ENCODE measurements at regions not wholly inside any gene's neighbourhood (a gene's known extent, or its start where the extent isn't known, plus 50 kb on each side); places are given as distances from the start of the nearest gene placed in this dataset.
"Not testable (repeated sequence)": the region's sequence is repeated elsewhere in the genome, so short reads cannot be mapped to it uniquely, and the experiment has no call there.

GRCh38 chr9:74173284-74173683 is 323.9 kb upstream of the RORB start:
- DNase-seq (ENCODE audit: low read depth, low spot score) = no peak

DNA sequence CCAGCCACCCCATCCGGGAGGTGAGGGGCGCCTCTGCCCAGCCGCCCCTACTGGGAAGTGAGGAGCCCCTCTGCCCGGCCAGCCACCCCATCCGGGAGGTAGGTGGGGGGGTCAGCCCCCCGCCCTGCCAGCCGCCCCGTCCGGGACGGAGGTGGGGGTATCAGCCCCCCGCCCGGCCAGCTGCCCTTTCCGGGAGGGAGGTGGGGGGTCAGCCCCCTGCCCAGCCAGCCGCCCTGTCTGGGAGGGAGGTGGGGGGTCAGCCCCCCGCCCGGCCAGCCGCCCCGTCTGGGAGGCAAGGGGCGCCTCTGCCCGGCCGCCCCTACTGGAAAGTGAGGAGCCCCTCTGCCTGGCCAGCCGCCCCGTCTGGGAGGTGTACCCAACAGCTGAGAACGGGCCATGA is 299.4 kb upstream of the RORB start:
- not testable (repeated sequence) for DNase-seq (ENCODE audit: low read depth, low spot score)

DNA sequence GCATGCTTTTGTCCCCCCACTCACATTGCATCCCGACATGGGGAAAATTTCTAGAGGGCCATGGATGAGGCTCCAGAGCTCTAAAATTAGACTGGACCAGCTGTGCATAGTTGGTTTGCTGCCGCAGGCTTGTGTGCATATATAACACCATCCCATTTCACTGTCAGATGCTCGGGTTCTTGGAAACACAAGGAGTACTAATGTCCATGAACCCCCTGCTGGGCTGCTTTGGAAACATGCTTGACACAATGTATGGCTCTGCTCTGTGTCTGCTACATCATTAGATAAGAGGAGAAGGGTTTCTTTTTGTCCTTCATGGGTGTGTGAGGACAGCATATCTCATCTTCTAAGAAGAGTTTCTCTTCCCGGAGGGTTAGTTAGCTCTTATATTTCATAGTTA is 292.1 kb upstream of the RORB start:
- no peak for DNase-seq (ENCODE audit: low read depth, low spot score)

- no peak for DNase-seq (ENCODE audit: low read depth, low spot score)
Observed at GRCh38 chr9:74218385-74219063, 278.6 kb upstream of the RORB start.

GRCh38 chr9:74220327-74220726 is 276.8 kb upstream of the RORB start:
- no peak for DNase-seq (ENCODE audit: low read depth, low spot score)

- DNase-seq (ENCODE audit: low read depth, low spot score) = no peak
Observed at GRCh38 chr9:74236857-74237256, 260.3 kb upstream of the RORB start.

DNA sequence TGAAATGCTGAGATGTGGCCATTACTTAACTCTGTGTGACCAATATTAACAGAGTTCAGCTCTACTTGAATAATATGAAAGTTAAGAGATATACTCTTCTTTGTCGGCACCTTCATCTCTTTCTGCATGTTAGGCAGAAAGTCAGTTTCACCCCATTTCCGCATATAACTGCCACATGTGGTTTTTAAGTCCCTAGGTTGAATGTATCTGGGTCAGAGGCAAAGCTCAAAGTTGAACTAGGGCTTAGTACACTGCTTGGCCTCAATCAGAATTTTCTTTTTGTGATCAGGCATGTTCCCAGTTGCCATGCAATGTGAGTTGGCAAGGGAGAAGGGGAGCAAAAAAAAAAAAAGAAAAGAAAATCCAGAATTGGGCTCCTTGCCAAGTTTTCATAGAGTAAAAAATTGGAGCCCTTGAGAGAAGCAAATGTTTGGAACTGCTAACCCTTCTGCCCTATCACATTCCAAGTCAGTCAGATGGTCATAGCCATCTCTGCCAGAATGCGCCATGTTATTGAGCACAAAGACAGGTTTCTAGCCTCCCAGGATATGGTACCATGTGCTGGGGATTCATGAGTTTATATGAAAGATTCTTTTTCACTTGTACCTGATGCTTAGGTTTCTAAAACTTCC is 251.2 kb upstream of the RORB start:
- no peak for DNase-seq (ENCODE audit: low read depth, low spot score)

GRCh38 chr9:74255489-74255984 is 241.6 kb upstream of the RORB start:
- DNase-seq (ENCODE audit: low read depth, low spot score) = no peak

DNA sequence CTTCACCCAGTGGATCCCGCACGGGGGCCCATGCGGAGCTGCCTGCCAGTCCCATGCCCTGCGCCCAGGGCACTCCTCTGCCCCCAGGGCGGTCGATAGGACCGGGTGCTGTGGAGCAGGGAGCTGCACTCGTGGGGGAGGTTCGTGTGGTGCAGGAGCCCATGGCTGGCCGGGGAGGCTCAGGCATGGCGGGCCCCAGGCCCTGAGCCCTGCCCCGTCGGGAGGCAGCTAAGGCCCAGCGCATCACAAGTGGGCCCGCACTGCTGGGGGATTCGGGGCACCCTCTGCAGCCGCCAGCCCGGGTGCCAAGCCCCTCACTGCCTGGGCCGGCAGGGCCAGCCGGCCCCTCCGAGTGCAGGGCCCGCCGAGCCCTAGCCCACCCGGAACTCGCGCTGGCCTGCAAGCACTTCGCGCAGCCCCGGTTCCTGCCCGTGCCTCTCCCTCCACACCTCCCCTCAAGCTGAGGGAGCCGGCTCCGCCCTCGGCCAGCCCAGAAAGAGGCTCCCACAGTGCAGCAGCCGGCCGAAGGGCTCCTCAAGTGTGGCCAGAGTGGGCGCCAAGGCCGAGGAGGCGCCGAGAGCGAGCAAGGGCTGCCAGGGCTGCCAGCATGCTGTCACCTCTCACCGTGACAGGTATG is 221.1 kb upstream of the RORB start:
- DNase-seq (ENCODE audit: low read depth, low spot score) = no peak

DNA sequence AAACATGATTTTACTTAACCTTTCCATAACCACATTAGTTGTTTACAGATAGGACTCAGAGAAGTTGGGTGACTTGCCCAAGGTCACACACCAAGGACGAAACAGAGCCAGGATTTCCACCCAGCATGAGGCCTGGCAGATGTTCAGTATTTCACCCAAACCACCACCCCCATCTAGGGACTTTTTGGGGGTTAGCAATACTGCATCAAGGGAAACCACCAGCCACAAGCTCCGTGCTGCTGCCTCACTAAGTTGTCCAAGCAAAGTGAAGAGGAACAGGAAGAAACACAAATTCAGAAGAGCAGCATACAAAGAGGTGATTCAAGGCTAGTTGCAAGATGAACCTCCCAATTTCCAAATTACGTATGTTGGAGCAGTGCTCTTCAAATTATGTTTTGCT is 219.6 kb upstream of the RORB start:
- no peak for DNase-seq (ENCODE audit: low read depth, low spot score)

DNA sequence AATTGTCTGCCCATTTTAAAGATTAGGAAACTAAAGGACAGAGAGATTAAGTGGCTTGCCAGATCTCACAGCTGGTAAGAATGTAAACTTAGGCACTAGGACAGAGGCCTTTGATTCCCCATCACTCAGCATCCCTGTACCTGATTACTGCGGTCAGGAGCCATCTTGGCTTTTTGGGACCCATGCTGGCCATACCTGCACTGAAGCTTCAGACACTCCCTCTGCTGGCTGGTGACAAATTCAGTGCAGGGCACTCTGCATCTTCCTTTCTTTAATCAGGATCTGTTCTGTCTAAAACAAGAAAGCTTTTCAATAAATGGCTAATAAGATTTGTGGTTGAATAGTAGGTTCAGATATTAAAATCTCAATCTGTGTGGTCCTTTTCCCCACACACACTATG is 215.5 kb upstream of the RORB start:
- no peak for DNase-seq (ENCODE audit: low read depth, low spot score)

DNA sequence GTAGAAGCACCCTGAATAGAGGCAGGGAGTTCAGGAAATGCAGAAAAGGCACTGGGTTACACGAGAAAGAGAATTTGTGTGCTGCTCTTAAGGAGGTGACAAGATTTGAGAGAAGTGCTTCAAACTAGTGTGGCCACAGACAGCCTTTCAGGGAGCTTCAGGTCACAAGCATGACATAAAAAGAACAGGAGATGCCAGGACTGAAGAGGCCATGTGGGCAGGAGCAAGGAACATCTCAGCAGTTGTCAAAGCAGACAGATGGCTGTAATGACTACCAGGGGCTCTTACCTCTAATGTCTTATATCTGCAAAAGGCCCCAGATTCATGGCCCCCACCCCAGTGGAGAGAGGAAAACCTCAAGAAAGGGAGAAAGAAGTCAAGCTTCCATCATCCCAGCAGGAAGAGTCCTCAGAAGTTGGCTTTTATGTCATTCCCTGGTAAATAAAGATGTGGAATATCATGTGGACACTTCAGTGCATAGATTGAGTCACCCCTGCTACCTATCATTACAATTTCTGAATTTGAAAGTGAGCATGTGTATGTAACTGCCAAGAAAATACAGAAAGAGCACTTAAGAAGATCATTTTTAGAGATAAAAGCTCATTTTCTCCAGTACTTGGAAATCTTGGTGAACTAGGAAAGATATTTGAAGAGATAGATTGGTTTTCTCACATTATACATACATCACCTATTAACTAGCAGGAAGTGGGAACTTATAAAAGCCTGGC is 214.4 kb upstream of the RORB start:
- no peak for DNase-seq (ENCODE audit: low read depth, low spot score)

DNA sequence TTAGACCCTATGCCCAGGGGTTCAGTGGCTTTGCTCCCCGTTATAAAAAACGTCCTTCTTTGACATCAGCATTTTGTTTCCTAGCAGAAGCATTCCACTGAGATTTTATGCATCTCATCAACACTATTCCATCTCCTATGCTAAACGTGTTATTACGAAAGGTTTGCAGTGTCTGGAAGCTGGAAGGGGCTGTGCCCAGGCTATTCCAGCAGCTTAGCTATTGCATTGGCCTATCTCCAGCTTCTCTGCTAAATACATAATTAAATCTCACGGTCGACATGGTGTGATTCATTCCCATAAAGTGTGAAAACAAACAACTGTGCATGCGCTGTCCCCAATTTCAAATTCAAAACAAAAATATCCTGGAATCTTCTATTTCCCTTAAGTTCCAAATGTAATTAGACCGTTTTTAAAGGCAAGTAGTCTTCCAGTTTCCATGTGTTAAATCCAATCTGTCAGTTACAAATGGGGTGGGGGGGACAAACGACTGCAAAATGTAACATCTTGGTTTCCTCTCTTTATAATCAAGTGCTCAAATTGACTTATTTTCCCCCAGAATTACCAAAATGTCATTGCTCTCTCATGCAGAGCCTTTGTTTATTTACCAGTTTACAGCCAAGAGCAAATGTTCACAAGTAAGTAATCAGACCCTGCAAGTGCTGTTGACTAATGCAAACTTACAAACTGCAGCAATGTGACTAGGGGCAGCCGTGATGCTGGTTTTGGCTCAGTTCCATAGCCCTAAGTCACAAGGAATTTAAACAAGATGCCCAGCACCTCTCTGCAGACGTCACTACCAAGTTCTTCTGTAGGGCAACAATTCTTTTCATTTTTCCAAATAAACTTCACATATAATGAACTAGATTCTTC is 212.3 kb upstream of the RORB start:
- no peak for DNase-seq (ENCODE audit: low read depth, low spot score)

- DNase-seq (ENCODE audit: low read depth, low spot score) = no peak
Observed at GRCh38 chr9:74293479-74293878, 203.7 kb upstream of the RORB start.

- no peak for DNase-seq (ENCODE audit: low read depth, low spot score)
Observed at GRCh38 chr9:74303945-74304344, 193.2 kb upstream of the RORB start.

DNA sequence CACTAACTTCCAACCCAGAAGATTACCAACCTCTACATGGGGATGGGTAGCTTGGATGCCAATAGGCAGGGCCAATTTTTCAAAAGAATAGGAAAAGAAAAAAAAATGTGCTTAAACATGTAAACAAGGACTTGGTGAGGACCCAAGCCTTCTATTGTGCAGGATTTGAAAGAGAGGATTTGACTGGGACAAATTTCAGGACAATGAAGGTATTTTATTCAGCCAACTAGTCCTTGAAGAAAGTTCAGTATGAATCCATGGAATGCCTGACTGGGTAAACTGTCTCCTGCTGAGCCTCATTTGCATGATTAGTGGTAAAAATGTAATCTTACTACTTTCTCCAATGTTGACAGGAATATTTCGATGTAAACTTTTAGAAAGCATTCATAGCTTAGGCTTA is 192.5 kb upstream of the RORB start:
- no peak for DNase-seq (ENCODE audit: low read depth, low spot score)

DNA sequence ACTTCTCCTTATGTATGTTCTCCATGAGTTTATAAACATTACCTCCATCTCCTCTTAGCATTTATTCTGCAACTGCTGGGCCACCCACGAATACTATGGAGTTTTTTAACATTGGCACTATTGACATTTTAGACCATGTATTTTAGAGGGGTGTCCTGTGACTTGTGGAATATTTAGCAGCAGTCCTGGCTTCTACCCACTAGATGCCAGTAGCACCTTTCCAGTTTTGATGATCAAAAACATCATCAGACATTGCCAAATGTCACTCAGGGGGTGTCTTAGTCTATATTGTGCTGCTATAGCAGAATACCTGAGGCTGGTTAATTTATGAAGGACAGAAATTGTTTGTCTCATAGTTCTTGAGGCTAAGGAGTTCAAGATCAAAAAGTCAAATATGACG is 187.5 kb upstream of the RORB start:
- no peak for DNase-seq (ENCODE audit: low read depth, low spot score)

DNA sequence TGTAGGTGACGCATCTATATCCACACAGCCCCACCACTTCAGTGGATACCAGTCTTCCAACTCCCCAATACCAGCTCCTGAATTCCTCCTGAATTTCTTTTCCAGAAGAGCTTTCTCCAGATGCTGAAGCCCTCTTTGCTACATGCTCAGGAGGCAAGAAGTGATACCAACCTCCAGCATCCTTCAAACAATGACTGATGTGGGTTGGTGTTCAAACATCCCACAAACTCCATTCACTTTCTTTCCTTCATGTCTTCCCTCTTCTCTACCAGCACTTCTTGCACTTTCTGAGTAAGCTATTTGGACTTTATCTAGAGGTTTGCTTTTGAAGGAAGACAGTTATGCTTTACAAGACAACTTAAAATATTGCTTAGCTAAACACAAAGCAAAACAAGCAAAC is 179.9 kb upstream of the RORB start:
- no peak for DNase-seq (ENCODE audit: low read depth, low spot score)

GRCh38 chr9:74321396-74321795 is 175.7 kb upstream of the RORB start:
- DNase-seq (ENCODE audit: low read depth, low spot score) = no peak

GRCh38 chr9:74322661-74323314 is 174.3 kb upstream of the RORB start:
- DNase-seq (ENCODE audit: low read depth, low spot score) = no peak
